HG02610 (cell line): ENCODE measurements at regions not wholly inside any gene's neighbourhood (a gene's known extent, or its start where the extent isn't known, plus 50 kb on each side); places are given as distances from the start of the nearest gene placed in this dataset.
"Not testable (repeated sequence)": the region's sequence is repeated elsewhere in the genome, so short reads cannot be mapped to it uniquely, and the experiment has no call there.

Experiments
- ATAC-seq: cut with Tn5 transposase; IDR thresholded peaks from one replicate; pipeline ENCODE4 v1.9.1; 2021; ENCODE audit warnings: mild to moderate bottlenecking, moderate library complexity; ENCODE audit not compliant: unreplicated experiment

DNA sequence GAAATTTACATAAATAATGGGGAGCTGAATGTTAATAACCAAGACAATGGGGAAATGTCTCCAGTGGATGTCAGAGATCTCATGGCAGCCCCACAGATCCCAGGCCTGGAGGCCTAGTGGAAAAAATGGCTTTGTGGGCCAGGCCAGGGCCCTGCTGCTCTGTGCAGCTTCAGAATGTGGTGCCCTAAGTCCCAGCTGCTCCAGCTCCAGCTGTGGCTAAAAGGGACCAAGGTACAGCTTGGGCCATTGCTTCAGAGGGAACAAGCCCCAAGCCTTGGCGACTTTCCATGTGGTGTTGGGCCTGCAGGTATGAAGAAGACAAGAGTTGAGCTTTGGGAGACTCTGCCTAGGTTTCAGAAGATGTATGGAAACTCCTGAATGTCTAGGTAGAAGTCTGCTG lies 658.2 kb downstream of the NUP35 start:
- ATAC-seq, result no peak

DNA sequence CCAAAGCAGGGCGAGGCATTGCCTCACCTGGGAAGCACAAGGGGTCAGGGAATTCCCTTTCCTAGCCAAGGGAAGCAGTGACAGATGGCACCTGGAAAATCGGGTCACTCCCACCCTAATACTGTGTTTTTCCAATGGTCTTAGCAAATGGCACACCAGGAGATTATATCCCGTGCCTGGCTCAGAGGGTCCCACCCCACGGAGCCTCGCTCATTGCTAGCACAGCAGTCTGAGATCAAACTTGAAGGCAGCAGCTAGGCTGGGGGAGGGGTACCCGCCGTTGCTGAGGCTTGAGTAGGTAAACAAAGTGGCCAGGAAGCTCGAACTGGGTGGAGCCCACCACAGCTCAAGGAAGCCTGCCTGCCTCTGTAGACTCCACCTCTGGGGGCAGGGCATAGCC lies 664.6 kb downstream of the NUP35 start:
- ATAC-seq, result not testable (repeated sequence)

DNA sequence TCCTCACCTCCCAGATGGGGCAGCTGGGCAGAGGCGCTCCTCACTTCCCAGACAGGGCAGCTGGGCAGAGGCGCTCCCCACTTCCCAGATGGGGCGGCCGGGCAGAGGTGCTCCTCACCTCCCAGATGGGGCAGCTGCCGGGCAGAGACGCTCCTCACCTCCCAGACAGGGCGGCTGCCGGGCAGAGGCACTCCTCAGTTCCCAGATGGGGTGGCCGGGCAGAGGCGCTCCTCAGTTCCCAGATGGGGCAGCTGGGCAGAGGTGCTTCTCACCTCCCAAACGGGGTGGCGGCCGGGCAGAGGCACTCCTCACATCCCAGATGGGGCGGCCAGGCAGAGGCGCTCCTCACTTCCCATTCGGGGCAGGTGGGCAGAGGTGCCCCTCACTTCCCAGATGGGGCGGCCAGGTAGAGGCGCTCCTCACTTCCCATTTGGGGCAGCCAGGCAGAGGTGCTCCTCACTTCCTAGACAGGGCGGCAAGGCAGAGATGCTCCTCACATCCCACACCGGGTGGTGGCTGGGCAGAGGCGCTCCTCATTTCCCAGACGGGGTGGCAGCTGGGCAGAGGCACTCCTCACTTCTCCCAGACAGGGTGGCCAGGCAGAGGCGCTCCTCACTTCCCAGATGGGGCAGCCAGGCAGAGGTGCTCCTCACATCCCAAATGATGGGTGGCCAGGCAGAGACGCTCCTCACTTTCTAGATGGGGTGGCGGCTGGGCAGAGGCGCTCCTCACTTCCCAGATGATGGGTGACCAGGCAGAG lies 668.1 kb downstream of the NUP35 start:
- not testable (repeated sequence) for ATAC-seq

DNA sequence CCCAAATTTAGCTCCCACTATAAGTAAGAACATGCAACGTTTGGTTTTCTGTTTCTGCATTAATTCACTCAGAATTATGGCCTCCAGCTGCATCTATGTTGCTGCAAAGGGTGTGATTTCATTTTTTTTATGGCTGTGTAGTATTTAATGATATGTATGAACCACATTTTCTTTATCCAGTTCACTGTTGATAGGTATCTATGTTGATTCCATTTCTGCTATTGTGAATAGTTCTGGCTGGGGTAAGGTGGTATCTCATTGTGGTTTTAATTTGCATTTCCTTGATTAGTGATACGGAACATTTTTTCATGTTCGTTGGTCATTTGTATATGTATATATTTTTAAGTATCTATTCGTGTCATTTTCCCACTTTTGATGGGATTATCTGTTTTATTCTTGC lies 674.3 kb downstream of the NUP35 start:
- no peak for ATAC-seq

DNA sequence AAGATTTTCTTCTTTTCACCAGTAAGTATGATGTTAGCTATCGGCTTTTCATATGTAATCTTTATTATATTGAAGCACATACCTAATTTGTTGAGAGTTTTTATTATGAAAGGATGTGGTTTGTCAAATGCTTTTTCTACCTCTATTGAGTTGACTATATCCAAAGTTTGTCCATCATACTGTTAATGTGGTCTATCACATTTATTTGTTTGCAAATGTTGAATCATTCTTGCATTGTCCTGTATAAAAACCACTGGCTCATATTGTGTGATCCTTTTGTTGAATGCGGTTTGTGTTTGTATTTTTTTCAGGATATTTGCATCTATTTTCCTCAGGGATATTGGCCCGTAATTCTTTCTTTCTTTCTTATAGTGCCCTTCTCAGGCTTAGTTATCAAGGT lies 675.5 kb downstream of the NUP35 start:
- ATAC-seq, result no peak

DNA sequence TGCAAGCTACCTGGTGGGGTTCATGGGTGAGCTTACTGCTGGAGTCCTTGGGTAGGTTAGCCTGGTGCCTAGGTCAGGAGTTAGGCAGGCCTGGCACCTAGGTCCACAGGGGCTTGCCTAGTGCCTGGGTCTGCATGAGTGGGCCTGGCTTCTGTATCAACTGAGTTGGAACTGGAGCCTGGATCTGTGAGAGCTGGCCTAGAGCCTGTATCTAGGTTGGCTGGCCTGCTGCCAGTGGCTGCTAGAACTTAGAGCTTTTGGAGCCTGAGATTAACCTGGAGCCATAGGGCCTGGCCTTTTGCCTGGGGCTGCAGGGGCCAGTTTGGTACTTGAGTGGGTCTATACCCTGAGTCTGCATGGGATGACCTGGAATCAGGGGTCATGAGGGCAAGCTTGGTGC lies 679.4 kb downstream of the NUP35 start:
- ATAC-seq, result no peak

DNA sequence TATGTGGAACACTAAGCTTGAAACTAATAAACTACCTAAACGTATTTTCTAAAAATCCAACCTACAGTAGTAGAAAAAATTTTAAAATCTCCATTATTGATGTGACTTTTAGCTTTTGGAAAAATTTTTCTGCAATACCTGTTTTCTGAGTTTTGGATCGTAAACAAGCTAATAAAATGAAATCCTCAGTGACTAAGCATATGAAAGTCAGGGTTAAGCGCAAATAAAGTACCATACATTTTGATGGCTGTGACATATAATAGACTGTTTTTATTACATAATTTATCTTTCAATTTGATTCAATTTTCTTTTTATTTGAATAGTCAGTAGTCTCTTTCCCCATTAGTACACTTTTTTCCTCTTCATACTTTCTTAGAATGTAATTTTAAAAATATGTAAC lies 683.6 kb downstream of the NUP35 start:
- ATAC-seq, result no peak

DNA sequence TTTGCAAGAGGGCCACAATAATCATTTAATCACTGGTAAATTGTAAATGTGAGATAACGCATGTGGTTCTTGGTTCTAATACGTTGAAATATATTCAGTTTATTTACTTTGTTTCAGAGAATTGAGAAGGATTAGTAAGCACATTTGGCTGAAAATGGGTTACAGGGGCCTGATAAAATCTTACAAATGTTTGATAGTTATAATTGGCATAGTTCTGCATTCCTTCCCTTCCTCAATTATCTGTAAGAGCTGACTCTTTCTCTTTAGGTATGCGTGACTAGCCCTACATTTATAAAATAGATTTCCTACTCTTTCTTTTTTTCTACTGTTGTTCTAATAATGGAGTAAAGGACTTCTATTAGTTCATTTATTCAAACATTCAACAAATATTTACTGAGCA lies 685.2 kb downstream of the NUP35 start:
- no peak for ATAC-seq

DNA sequence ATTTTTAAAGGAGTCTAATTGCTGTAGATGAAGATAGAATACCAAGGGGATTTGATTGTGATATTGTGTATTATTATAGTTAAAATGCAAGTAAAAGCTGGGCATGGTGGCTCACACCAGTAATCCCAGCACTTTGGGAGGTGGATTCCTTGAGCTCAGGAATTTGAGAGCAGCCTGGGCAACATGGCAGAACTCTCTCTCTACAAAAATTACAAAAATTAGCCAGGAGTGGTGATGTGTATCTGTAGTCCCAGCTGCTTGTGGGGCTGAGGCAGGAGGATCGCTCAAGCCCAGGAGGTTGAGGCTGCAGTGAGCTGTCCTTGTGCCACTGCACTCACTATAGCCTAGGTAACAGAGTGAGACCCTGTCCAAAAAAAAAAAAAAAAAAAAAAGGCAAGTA lies 687.0 kb downstream of the NUP35 start:
- ATAC-seq, result no peak

DNA sequence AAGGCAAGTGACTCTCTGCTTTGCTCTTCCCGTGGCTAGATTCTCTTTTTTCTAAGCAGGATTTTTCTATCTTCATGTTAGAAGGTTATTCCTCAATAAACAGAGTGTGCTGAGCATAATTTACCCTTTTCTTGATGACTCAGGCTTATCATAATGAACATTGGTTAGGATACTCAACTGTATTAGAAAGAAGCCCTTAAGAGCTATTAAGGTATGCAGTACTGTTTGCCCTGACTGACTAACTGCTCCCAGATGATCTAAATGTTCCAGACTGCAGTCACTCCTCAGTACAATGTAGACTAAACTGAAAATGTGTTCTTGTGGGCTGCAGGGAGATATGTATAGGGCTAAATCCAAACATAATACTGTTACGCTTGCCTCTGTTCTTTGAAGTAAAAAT lies 687.8 kb downstream of the NUP35 start:
- ATAC-seq, result no peak

DNA sequence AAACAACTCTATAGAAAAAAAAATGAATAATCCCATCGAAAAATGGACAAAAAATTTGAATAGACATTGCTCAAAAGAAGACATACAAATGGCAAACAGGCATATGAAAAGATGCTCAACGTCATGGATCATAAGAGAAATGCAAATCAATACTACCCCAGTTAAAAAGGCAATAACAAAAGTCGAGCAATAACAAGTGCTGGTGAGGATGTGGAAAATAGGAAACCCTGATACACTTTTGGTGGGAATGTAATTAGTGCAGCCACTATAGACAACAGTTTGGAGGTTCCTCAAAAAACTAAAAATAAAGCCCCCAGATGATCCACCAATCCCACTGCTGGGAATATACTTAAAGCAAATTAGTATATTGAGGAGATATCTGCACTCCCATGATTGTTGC lies 701.5 kb downstream of the NUP35 start:
- ATAC-seq, result no peak

DNA sequence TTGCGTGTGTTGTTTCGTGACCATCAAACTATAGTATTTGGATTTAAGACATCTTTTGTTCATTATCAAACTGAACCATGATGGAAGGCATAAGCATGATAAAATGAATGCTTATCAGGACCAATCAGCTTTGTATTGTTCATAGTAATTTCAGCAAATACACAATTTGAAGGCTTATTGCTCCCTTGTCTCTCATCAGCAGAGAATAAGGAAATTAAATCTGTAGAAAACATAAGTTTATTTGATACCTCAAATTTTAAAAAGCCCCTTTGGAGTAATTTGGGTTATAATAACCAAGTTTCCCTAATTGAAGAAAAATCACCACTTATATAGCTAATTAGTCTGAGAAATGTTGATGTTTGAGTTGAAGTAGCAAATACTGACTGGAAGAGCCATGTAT lies 705.7 kb downstream of the NUP35 start:
- no peak for ATAC-seq

DNA sequence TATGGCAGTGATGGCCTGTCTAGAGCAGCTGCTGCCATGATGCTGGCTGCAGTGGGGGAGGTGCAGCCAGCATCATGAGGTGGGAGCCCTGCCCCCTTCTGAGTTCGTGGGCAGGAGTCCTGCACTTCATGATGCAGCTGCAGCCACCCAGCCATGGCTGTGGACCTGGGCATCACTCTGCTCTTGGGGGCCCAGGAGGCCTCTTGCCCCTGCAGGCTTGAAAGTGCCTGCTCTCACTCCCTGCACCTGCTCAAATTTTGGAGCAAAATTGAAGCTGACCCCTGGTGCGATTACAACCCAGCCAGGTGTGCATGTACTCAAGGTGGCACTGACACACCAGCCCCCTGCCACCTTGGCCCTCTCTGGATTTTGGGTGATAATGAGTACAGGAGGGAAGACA lies 712.9 kb downstream of the NUP35 start:
- ATAC-seq, result no peak

DNA sequence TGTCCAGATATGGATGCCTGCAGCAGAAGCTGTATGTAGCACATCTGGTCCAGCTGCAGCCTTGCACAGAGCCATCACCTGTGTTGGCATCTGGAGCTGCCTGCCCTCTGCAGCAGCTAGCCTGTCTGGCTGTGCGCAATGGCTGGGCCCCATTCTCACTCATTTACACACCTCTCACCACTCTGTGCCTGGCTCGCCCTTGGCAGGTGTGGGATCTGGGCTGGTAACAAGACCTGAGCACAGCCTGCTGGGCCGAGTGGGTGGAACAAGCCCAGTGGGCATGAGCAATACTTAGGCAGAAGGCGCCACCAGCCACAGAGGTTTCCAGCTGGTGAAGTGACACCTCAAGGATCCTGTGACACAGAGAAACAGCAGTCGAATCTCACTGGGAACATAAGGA lies 714.1 kb downstream of the NUP35 start:
- no peak for ATAC-seq

DNA sequence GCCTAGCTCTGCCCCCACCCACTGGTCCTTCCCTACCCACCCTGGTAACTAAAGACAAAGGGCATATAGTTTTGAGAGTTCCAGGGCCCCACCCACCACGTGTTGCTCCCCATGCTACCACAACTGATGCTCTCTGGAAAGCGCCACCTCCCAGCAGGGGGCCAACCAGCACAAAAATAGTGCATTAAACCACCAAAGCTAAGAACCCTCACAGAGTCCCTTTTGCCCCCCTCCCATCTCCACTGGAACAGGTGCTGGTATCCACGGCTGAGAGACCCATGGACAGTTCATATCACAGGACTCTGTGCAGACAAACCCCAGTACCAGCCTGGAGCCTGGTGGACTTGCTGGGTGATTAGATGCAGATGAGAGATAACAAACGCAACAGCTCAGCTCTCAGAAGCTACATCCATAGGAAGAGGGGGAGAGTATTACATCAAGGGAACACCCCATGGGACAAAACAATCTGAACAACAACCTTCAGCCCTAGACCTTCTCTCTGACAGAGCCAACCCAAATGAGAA lies 715.9 kb downstream of the NUP35 start:
- no peak for ATAC-seq

DNA sequence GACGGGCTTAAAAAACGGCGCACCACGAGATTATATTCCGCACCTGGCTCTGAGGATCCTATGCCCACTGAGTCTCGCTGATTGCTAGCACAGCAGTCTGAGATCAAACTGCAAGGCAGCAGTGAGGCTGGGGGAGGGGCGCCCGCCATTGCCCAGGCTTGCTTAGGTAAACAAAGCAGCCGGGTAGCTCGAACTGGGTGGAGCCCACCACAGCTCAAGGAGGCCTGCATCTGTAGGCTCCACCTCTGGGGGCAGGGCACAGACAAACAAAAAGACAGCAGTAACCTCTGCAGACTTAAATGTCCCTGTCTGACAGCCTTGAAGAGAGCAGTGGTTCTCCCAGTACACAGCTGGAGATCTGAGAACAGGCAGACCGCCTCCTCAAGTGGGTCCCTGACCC lies 725.6 kb downstream of the NUP35 start:
- not testable (repeated sequence) for ATAC-seq

DNA sequence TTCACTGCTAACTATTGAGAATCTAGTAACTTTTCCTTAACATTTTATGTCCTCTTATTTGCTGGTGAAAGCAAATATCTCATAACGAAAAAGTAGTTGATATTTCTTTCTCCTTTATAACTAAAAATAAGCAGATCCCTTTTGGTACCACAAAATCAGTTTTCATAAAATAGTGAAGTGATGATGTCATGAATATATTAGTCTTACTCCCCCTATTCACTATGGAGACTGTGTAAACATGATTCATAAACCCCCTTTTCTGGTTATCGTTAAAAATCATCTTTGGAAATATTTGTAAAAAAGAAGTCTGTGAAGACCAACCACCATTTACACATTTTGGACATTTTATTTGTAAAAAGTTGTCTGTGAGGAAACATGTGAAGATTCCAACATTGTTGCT lies 734.9 kb downstream of the NUP35 start:
- ATAC-seq, result no peak

DNA sequence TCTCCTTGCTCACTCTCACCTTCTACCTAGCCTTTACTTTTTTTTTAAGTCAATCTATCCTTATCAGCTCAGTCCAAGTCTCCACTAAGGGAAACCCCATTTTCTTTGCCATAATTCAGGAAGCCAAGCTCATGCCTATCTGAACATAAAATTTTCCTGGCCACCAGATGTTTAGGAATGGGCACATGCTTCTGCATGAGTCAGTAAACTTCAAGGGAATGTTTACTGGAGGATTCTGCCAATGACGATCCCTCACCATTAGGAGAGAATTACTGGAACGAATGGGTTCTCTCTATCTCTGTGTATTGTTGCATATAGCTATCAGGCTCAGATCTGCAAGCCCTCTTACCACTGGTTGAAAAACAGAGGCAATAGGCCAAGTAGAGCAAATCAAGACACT lies 731.7 kb upstream of the ZNF804A start:
- ATAC-seq, result no peak

DNA sequence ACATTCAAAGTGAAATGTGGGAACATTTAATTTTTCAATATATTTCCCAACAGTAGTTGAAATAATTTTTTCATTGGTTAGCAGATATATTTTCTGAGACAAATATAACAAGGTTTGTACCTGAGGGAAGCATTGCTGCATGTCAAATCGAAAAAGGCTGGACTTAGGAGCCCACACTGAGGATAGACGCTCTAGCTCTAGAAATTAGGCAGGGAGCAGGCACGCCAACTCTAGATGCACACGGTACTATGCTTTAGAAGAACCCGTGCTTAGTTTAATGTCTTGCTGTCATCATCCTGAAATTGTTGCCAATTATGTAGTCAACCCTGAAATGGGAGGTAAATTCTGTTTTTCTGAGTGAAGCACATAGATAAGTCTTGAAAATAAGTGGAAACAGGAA lies 731.1 kb upstream of the ZNF804A start:
- no peak for ATAC-seq

DNA sequence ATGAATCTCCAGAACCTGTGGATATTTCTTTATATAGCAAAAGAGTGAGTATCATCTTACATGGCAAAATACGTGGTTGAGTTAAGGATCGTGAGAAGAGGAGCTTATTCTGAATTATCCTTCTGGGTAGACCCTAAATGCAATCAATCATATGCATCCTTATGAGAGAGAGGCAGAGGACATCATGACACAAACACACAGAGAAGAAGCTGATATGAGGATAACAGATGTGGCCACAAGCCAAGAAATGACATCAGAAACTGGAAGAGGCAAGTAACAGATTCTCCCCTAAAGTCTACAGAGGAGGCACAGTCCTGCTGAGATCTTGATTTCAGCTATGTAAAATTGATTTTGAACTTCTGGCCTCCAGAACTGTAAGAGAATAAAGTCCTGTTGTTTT lies 730.2 kb upstream of the ZNF804A start:
- ATAC-seq, result no peak

DNA sequence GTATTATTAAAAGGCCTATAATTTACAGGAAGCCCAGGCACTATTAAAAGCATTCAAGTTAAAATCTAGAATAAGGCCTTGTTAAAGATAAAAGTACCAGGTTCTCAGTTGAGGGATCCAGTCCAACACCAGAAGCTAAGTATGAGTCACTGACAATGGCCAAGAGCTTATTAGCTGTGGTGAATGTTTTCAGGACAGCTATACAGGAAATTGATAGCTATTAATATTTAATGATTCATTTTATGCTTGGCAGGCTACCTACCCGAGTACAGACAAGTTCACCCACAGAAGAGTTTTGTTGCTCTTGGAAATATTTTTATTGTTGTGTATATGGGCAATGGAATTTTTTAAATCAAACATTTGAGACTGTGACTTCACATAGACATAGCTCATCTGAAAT lies 729.6 kb upstream of the ZNF804A start:
- ATAC-seq, result no peak

DNA sequence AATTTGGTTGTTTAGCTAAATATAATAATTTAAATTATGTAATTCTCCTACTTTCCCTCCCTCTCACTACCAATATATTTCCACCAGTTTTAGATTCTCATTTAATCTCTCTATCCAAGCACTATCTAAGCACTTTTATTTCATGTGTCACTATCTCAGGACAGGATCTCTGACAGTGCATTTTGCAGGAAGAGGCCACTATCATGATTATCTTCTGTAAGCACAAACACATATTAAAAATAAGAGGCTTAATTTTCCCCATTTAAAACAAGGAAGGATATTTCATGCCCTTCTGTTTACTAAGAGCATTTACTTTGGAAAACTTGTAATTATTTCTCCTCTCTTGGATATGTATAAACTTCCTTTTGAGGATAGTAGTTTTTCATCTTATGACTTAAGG lies 726.2 kb upstream of the ZNF804A start:
- ATAC-seq, result no peak

DNA sequence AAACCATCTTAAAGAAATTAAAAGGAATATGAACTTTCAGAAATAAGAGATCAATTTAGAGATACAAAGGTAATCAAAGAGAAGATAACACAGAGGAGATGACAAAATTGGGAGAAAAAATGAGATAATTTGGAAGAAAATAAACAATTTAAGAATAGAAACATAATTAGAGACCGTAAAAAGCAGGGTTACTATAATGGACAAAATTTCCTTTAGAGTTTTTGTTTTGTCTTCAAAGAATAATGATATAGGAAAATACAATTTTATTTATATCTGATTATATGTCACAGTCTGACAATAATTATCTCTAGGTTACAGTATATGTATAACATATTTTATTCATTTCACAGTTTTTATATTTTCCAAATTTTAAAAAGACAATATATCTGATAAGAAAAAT lies 716.4 kb upstream of the ZNF804A start:
- ATAC-seq, result no peak
